Mesodermal cell (in vitro differentiated cells): ENCODE measurements at regions not wholly inside any gene's neighbourhood (a gene's known extent, or its start where the extent isn't known, plus 50 kb on each side); places are given as distances from the start of the nearest gene placed in this dataset.
A peak's percentile ranks its signal among the peaks of the same experiment; 100 is the strongest.
"Not testable (repeated sequence)": the region's sequence is repeated elsewhere in the genome, so short reads cannot be mapped to it uniquely, and the experiment has no call there.

ENCODE experiments used
- H3K27ac ChIP-seq: 2 replicates; pipeline ENCODE4 v1.7.0; 2013; ENCODE audit warnings: mild to moderate bottlenecking, low read depth, low read length, moderate library complexity; ENCODE audit not compliant: severe bottlenecking
- H3K36me3 ChIP-seq: 2 replicates; pipeline ENCODE4 v1.7.1; 2013; ENCODE audit warnings: mild to moderate bottlenecking, low read length, moderate library complexity; ENCODE audit not compliant: control insufficient read depth, insufficient read depth
- H3K4me1 ChIP-seq: one replicate; pipeline ENCODE4 v1.7.1; 2013; ENCODE audit warnings: mild to moderate bottlenecking, low read length; ENCODE audit not compliant: insufficient read depth, control insufficient read depth, poor library complexity, severe bottlenecking
- H3K4me3 ChIP-seq: 2 replicates; pipeline ENCODE4 v1.7.0; 2013; ENCODE audit warnings: low read length, control low read depth, mild to moderate bottlenecking; ENCODE audit not compliant: insufficient read depth, poor library complexity, severe bottlenecking; ENCODE audit errors: extremely low read depth
- H3K9me3 ChIP-seq: 2 replicates; pipeline ENCODE4 v1.7.1; 2013; ENCODE audit warnings: mild to moderate bottlenecking, low read length, moderate library complexity; ENCODE audit not compliant: control insufficient read depth
- WGBS, 2 experiments: methylation state at CpG; one replicate each; pipeline ENCODE4 v1.1.5; 2013; ENCODE audit warnings: missing lambda C conversion rate in 2 of 2; ENCODE audit not compliant: insufficient coverage in 2 of 2; 5-methylcytosine and 5-hydroxymethylcytosine counted together

DNA sequence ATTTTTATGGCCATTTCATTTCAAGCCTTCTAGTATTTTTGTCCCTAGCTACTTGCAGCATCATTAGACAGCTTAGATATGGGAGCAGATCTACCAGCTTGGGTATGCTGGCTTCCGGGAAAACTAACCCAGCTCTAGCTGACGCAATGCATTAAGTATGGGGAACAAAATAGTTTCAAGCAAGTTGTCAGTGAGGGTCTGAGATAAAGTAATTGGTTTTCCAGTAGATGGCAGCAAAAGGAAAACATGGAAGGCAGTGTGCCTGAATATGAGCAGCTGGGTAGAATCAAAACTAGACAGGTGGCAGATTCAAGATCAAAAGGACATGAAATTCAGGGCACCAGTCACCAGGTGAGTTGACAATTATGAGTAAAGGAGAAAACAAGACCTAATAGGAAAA is 340.9 kb upstream of the CTSO start:
- 34 to 40% methylated on average over 2 of the region's 2 CpGs for WGBS, 2 experiments
- Histone ChIP-seq H3K4me3 (no peak overlapping the region), H3K27ac (peak overlapping the region; percentile 90)

DNA sequence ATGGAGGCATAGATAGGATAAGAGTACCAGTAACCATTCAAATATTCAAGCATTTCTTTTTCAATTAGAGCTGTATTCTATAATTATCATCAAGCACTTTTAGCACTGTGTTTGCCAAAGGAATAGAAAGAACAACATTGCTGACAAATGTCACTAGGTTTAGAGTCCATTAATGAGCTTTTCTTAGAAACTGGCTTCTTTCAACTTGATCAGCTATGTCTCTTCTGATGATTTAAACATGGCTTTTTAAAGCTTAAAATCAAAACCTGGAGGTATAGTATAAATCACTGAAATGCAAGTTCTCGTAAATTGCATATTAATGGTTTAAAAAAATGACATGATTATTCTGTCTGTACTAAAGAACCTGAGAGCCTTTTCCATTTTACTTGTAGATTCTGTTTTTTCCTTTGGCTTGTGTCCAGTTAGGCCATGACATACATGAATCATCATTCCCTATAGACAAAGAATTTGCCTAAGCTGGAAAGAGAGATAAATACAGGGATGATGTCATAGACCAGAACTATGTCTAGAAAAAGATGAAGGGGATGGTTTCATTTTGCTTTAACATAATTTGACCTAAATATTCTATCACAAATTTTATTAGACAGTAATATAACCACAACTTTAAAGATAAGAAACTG is 340.1 kb upstream of the CTSO start:
- no peaks in the 10 kb centered on the region for H3K9me3 ChIP-seq
- WGBS, 2 experiments = 100% methylated on average over 1 of the region's 1 CpG; no CpG with 5 or more reads in 1 of the 2 experiments
- H3K4me3 ChIP-seq = no peak overlapping the region
- peak overlapping the region; percentile 90 for H3K27ac ChIP-seq
- peaks cover 13% of the 10 kb centered on the region for H3K4me1 ChIP-seq
- no peaks in the 10 kb centered on the region for H3K36me3 ChIP-seq

More for the DNA sequence above, 340.9 kb upstream of the CTSO start:
- peaks cover 13% of the 10 kb centered on the region for H3K4me1 ChIP-seq
- H3K9me3 ChIP-seq = no peaks in the 10 kb centered on the region
- H3K36me3 ChIP-seq = no peaks in the 10 kb centered on the region

DNA sequence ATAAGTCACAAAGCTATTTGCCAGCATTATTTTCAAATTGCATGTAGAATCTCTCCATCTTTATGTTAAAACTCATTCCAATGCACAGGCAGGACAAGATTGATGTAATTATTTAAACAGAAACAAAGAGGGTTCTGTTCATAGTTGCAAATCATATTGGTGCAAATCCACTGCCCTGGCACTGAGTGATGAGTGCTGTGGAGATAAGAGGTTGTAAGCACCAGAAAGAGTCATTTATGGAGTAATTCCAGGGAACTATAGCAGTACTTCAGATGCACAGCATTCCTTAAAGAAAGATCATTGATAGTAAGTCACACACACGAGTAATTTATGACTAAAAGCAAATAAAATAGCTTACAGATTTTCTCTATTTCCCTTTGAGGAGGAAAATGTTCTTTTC is 337.7 kb upstream of the CTSO start:
- H3K36me3 ChIP-seq = no peaks in the 10 kb centered on the region
- WGBS, 2 experiments = no CpG with 5 or more reads among the region's 1 CpG
- peak overlapping the region; percentile 60 for H3K27ac ChIP-seq
- H3K9me3 ChIP-seq = no peaks in the 10 kb centered on the region
- peaks cover 13% of the 10 kb centered on the region for H3K4me1 ChIP-seq
- H3K4me3 ChIP-seq = no peak overlapping the region

DNA sequence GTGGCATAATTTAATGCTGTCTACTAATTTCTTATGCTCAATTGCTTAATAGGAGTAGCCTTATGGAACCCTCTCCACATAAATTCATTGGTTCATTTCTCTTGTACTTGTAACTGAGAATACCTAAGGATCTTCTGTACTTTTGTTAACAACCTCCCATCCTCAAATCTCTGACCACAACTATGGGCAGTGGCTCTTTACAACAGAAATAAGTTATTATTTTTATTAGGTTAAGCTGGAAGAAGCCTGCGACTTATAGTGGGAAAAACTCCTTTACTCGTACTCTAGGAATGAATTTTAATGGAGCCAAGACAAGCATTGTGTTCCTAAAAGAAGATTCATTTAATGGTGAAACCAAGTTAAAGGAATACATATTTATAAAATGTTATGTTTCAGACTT is 337.1 kb upstream of the CTSO start:
- no CpG with 5 or more reads among the region's 2 CpGs for WGBS, 2 experiments
- H3K27ac ChIP-seq = peak overlapping the region; percentile 37
- no peaks in the 10 kb centered on the region for H3K9me3 ChIP-seq
- H3K36me3 ChIP-seq = no peaks in the 10 kb centered on the region
- peaks cover 13% of the 10 kb centered on the region for H3K4me1 ChIP-seq
- no peak overlapping the region for H3K4me3 ChIP-seq

DNA sequence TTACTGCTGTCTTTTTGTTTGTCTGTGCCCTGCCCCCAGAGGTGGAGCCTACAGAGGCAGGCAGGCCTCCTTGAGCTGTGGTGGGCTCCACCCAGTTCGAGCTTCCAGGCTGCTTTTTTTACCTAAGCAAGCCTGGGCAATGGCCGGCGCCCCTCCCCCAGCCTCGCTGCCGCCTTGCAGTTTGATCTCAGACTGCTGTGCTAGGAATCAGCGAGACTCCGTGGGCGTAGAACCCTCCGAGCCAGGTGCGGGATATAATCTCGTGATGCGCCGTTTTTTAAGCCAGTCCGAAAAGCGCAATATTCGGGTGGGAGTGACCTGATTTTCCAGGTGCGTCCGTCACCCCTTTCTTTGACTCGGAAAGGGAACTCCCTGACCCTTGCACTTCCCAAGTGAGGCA is 336.4 kb upstream of the CTSO start:
- WGBS, 2 experiments = 69 to 77% methylated on average over 6 to 7 of the region's 19 CpGs
- not testable (repeated sequence) for H3K4me3 ChIP-seq, H3K9me3 ChIP-seq, H3K27ac ChIP-seq, H3K36me3 ChIP-seq
- peaks cover 13% of the 10 kb centered on the region for H3K4me1 ChIP-seq

DNA sequence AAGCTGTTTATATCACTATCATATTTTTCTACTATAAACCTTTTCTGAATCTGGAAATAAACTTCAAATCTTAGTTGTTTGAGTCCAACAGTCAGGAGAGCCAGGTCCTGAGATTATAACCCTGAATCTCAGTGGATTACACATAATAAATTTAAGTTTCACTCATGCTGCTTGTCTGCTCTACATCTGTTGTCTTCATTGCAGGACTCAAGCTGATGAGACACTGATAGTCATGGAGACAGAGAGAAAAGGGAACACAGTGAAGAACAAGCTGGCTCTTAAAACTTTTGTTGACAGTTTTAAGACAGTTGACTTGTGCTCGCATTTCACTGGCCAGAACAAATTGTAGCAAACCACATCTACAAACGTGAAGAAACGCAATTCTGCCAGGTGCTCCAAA is 327.0 kb upstream of the CTSO start:
- H3K9me3 ChIP-seq = no peaks in the 10 kb centered on the region
- H3K4me1 ChIP-seq = no peaks in the 10 kb centered on the region
- no peak overlapping the region for H3K4me3 ChIP-seq
- no peak overlapping the region for H3K27ac ChIP-seq
- WGBS, 2 experiments = 100% methylated on average over 1 to 3 of the region's 3 CpGs
- no peaks in the 10 kb centered on the region for H3K36me3 ChIP-seq

DNA sequence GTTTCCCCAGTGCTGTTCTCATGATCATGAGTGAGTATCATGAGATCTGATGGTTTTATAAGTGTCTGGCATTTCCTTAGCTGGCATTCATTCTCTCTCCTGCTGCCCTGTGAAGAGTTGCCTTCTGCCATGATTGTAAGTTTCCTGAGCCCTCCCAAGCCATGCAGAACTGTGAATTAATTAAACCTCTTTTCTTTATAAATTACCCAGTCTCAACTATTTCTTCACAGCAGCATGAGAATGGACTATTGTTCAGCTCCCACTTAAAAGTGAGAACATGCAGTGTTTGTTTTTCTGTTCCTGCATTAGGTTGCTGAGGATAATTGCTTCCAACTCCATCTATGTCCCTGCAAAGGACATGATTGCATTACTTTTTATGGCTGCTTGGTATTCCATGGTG is 311.7 kb upstream of the CTSO start:
- Histone ChIP-seq H3K9me3 (no peaks in the 10 kb centered on the region), H3K36me3 (no peaks in the 10 kb centered on the region), H3K4me3 (no peak overlapping the region)

DNA sequence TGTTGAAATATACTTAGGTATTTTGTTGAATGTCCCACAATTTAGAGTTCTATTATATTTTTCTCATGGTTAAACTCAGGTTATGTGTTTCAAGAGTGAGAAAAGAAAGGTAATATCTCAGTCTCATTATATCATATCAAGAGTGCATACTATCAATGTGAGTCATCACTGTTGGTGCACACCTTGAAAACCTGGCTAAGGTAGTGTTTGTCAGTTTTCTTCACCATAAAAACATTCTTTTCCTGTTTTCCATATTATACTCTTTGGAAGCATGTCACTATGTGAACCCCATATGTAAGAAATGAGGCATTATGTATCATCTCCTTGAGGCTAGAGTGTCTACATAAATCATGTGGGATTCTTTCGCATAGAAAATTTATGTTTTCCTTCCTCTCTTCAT is 307.6 kb upstream of the CTSO start:
- Histone ChIP-seq H3K4me3 (no peak overlapping the region), H3K9me3 (no peaks in the 10 kb centered on the region), H3K4me1 (no peaks in the 10 kb centered on the region), H3K27ac (no peak overlapping the region), H3K36me3 (no peaks in the 10 kb centered on the region)
- WGBS, 2 experiments = no CpG with 5 or more reads among the region's 1 CpG

More for the DNA sequence above, 311.7 kb upstream of the CTSO start:
- no peaks in the 10 kb centered on the region for H3K4me1 ChIP-seq
- H3K27ac ChIP-seq = no peak overlapping the region

DNA sequence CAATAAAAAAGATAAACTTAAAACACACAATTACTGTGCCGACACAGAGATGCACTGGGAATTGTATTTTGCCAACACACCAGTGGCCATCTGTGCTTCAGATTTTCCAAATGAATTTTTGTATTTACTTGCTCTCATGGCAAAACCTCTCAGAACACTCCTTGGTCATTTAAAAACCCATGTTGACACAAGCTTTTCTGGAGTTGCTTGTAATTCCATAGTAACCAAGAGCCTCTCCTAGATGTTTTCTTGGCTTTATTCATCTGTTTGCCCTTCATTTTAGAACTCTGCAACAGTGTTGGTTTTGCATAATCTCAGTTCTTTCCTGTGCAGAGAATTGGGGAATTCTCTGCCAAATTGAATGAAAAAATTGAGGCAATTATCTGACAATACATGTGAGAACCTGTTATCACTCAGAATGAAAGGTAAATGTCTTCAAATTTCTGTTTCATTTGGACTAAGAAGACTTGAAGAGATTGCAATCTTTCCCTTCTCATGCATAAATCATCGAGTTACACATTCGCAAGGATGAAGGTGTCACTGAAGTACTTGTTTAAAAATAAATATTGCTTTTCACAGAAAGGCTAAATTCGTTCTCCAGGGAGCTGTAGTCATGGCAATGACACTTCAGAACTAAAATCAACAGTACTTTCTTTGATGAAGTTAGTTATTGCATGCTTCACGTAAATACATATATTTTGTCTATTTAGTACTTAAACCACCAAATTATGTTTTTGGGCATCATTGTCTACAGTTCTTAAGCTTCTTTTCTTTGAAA is 301.8 kb upstream of the CTSO start:
- WGBS, 2 experiments = 93 to 100% methylated on average over 1 of the region's 5 CpGs
- Histone ChIP-seq H3K4me3 (no peak overlapping the region), H3K4me1 (no peaks in the 10 kb centered on the region), H3K9me3 (no peaks in the 10 kb centered on the region), H3K27ac (no peak overlapping the region), H3K36me3 (no peaks in the 10 kb centered on the region)

DNA sequence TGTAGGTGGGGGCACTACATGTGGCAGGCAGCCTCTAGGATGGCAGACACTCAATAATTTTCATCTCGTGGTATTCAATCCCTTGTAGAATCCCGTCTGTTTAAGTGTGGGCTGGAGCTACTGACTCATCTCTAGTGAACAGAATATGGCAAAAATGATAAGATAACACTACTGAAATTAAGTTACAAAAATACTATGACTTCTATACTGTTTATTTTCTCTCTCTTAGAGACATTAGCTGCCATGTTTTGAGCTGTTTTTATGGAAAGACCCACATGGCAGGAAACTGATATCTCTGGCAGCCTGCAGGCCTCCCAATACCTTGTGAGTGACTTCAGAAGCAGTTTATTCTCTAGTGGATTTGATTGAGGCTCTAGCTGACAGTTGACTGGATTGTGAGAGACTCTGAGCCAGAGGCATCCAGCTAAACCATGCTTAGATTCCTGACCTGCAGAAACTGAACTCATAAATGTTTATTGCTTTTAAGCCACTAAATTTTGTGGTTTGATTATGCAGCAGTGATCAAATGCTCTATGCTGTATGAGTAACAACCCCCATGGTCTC is 298.8 kb upstream of the CTSO start:
- WGBS, 2 experiments = no CpG with 5 or more reads among the region's 2 CpGs
- Histone ChIP-seq H3K9me3 (no peaks in the 10 kb centered on the region), H3K36me3 (no peaks in the 10 kb centered on the region), H3K4me1 (no peaks in the 10 kb centered on the region), H3K27ac (no peak overlapping the region), H3K4me3 (no peak overlapping the region)
